ENCODE measurements at regions not wholly inside any gene's neighbourhood (a gene's known extent, or its start where the extent isn't known, plus 50 kb on each side); places are given as distances from the start of the nearest gene placed in this dataset.

- Histone ChIP-seq H3K4me1 (ENCODE audit: low read length) (peaks cover 21% of the 10 kb centered on the region), H3K9me3 (replicated peaks; ENCODE audit: insufficient read depth, low read length) (no peaks in the 10 kb centered on the region), H3K79me2 (ENCODE audit: low read length) (no peaks in the 10 kb centered on the region), H3K36me3 (replicated peaks; ENCODE audit: insufficient read depth, low read length) (no peaks in the 10 kb centered on the region), H3K27me3 (replicated peaks; ENCODE audit: insufficient read depth, low read length) (no peaks in the 10 kb centered on the region), H2AFZ (ENCODE audit: low read length) (no peak overlapping the region), H3K4me3 (ENCODE audit: low read length) (no peak overlapping the region), H3K9ac (ENCODE audit: low read length) (no peak overlapping the region), H4K20me1 (ENCODE audit: insufficient read depth, low read length) (no peaks in the 10 kb centered on the region), H3K4me2 (ENCODE audit: low read depth, low read length) (no peak overlapping the region), H3K9me2 (replicated peaks; ENCODE audit: insufficient read depth, low read length) (no peaks in the 10 kb centered on the region), H3K27ac (ENCODE audit: low read length) (no peak overlapping the region), H3F3A (ENCODE audit: insufficient read depth, low read length) (no peaks in the 10 kb centered on the region)
- no peak for DNase-seq
- TF ChIP-seq CTCF (IDR thresholded peaks at IDR 0.05; ENCODE audit: low read length), result no peak
- no peak for TF ChIP-seq EZH2phosphoT487 (IDR thresholded peaks at IDR 0.05; ENCODE audit: low read length)
- no peak for TF ChIP-seq EZH2 (optimal IDR thresholded peaks at IDR 0.05; ENCODE audit: low read depth, low read length)
Observed at GRCh38 chr6:45717715-45718114, 297.9 kb downstream of the CLIC5 start.

- H3K4me2 ChIP-seq (ENCODE audit: low read depth, low read length), result no peak overlapping the region
- H3K27me3 ChIP-seq (replicated peaks; ENCODE audit: insufficient read depth, low read length), result no peaks in the 10 kb centered on the region
- H3K9ac ChIP-seq (ENCODE audit: low read length), result no peak overlapping the region
- H3K79me2 ChIP-seq (ENCODE audit: low read length), result no peaks in the 10 kb centered on the region
- H3K9me3 ChIP-seq (replicated peaks; ENCODE audit: insufficient read depth, low read length), result no peaks in the 10 kb centered on the region
- H3K27ac ChIP-seq (ENCODE audit: low read length), result no peak overlapping the region
- DNase-seq, result no peak
- H3K36me3 ChIP-seq (replicated peaks; ENCODE audit: insufficient read depth, low read length), result no peaks in the 10 kb centered on the region
- no peak overlapping the region for H3K4me3 ChIP-seq (ENCODE audit: low read length)
- no peaks in the 10 kb centered on the region for H3K9me2 ChIP-seq (replicated peaks; ENCODE audit: insufficient read depth, low read length)
- H4K20me1 ChIP-seq (ENCODE audit: insufficient read depth, low read length), result no peaks in the 10 kb centered on the region
- H3F3A ChIP-seq (ENCODE audit: insufficient read depth, low read length), result no peaks in the 10 kb centered on the region
- H3K4me1 ChIP-seq (ENCODE audit: low read length), result peaks cover 28% of the 10 kb centered on the region
- TF ChIP-seq EZH2 (optimal IDR thresholded peaks at IDR 0.05; ENCODE audit: low read depth, low read length), result no peak
- TF ChIP-seq EZH2phosphoT487 (IDR thresholded peaks at IDR 0.05; ENCODE audit: low read length), result no peak
- TF ChIP-seq CTCF (IDR thresholded peaks at IDR 0.05; ENCODE audit: low read length), result no peak
- H2AFZ ChIP-seq (ENCODE audit: low read length), result no peak overlapping the region
Observed at GRCh38 chr6:45717027-45717426, 298.6 kb downstream of the CLIC5 start.

- peaks cover 12% of the 10 kb centered on the region for H3F3A ChIP-seq (ENCODE audit: insufficient read depth, low read length)
- no peak overlapping the region for H3K9ac ChIP-seq (ENCODE audit: low read length)
- H3K9me3 ChIP-seq (replicated peaks; ENCODE audit: insufficient read depth, low read length), result no peaks in the 10 kb centered on the region
- no peaks in the 10 kb centered on the region for H3K9me2 ChIP-seq (replicated peaks; ENCODE audit: insufficient read depth, low read length)
- H3K27ac ChIP-seq (ENCODE audit: low read length), result no peak overlapping the region; the same call in 1 of the 2 replicates
- H3K36me3 ChIP-seq (replicated peaks; ENCODE audit: insufficient read depth, low read length), result no peaks in the 10 kb centered on the region
- DNase-seq, result no peak
- peaks cover 40% of the 10 kb centered on the region for H3K4me1 ChIP-seq (ENCODE audit: low read length)
- no peaks in the 10 kb centered on the region for H3K27me3 ChIP-seq (replicated peaks; ENCODE audit: insufficient read depth, low read length)
- no peak overlapping the region for H2AFZ ChIP-seq (ENCODE audit: low read length)
- H3K4me3 ChIP-seq (ENCODE audit: low read length), result no peak overlapping the region
- TF ChIP-seq EZH2phosphoT487 (IDR thresholded peaks at IDR 0.05; ENCODE audit: low read length) (no peak), EZH2 (optimal IDR thresholded peaks at IDR 0.05; ENCODE audit: low read depth, low read length) (no peak), CTCF (IDR thresholded peaks at IDR 0.05; ENCODE audit: low read length) (no peak)
- no peaks in the 10 kb centered on the region for H3K79me2 ChIP-seq (ENCODE audit: low read length)
- H4K20me1 ChIP-seq (ENCODE audit: insufficient read depth, low read length), result no peaks in the 10 kb centered on the region
- H3K4me2 ChIP-seq (ENCODE audit: low read depth, low read length), result no peak overlapping the region
Observed at GRCh38 chr6:45715508-45715803, 300.2 kb downstream of the CLIC5 start.
